NCI-H748 (cell line): ENCODE measurements at regions not wholly inside any gene's neighbourhood (a gene's known extent, or its start where the extent isn't known, plus 50 kb on each side); places are given as distances from the start of the nearest gene placed in this dataset.

ENCODE experiments used
- DNase-seq: peaks from one replicate; lab custom pipeline; 2025; ENCODE audit not compliant: unreplicated experiment; lab: John Stamatoyannopoulos, UW

- no peak for DNase-seq
Measured at GRCh38 chr14:104505085-104506074, 74.2 kb upstream of the C14orf180 start.

GRCh38 chr14:104506461-104507253 lies 72.9 kb upstream of the C14orf180 start:
- no peak for DNase-seq

GRCh38 chr14:104507443-104507842 lies 72.1 kb upstream of the C14orf180 start:
- DNase-seq = peak; percentile 15

GRCh38 chr14:104509673-104510072 lies 69.9 kb upstream of the C14orf180 start:
- peak; percentile 16 for DNase-seq

- DNase-seq = no peak
Measured at GRCh38 chr14:104510216-104510615, 69.3 kb upstream of the C14orf180 start.

GRCh38 chr14:104510794-104511611 lies 68.6 kb upstream of the C14orf180 start:
- no peak for DNase-seq

- DNase-seq = no peak
Measured at GRCh38 chr14:104512061-104512460, 67.5 kb upstream of the C14orf180 start.

- no peak for DNase-seq
Measured at GRCh38 chr14:104512771-104513640, 66.6 kb upstream of the C14orf180 start.

- DNase-seq = no peak
Measured at GRCh38 chr14:104513641-104514046, 65.9 kb upstream of the C14orf180 start.

GRCh38 chr14:104514156-104514848 lies 65.3 kb upstream of the C14orf180 start:
- DNase-seq = no peak

GRCh38 chr14:104515059-104515810 lies 64.3 kb upstream of the C14orf180 start:
- no peak for DNase-seq

- no peak for DNase-seq
Measured at GRCh38 chr14:104515811-104516780, 63.5 kb upstream of the C14orf180 start.

- DNase-seq = no peak
Measured at GRCh38 chr14:104516906-104517305, 62.7 kb upstream of the C14orf180 start.

GRCh38 chr14:104517426-104517825 lies 62.1 kb upstream of the C14orf180 start:
- DNase-seq = no peak

GRCh38 chr14:104517867-104518266 lies 61.7 kb upstream of the C14orf180 start:
- no peak for DNase-seq

- no peak for DNase-seq
Measured at GRCh38 chr14:104518659-104519350, 60.8 kb upstream of the C14orf180 start.

GRCh38 chr14:104519721-104520120 lies 59.8 kb upstream of the C14orf180 start:
- DNase-seq = no peak
